Karpas-422 (cell line): ENCODE measurements at regions not wholly inside any gene's neighbourhood (a gene's known extent, or its start where the extent isn't known, plus 50 kb on each side); places are given as distances from the start of the nearest gene placed in this dataset.

Experiments used
- DNase-seq: peaks from one replicate; pipeline ENCODE4 v3.0.0-alpha.2; 2015
- H2AFZ ChIP-seq: fragments of 200-600 bp; sonication (generic); 2 replicates; pipeline ENCODE4 v1.6.1; 2014; ENCODE audit warnings: antibody characterized with exemption, low read length, mixed read lengths
- H3K27ac ChIP-seq: fragments of 200-600 bp; sonication (generic); 2 replicates; pipeline ENCODE4 v1.5.1; 2014; ENCODE audit warnings: mild to moderate bottlenecking, low read length, moderate library complexity
- H3K27me3 ChIP-seq: fragments of 200-600 bp; sonication (generic); 2 replicates; pipeline ENCODE4 v1.6.1; 2014; ENCODE audit warnings: low read length, mixed read lengths
- H3K36me3 ChIP-seq: fragments of 200-600 bp; sonication (generic); 2 replicates; pipeline ENCODE4 v1.6.1; 2014; ENCODE audit warnings: low read length, mixed read lengths; ENCODE audit not compliant: insufficient read depth
- H3K4me1 ChIP-seq: fragments of 200-600 bp; sonication (generic); 2 replicates; pipeline ENCODE4 v1.6.1; 2014; ENCODE audit warnings: mild to moderate bottlenecking, low read length, mixed read lengths
- H3K4me2 ChIP-seq: fragments of 200-600 bp; sonication (generic); 2 replicates; pipeline ENCODE4 v1.6.1; 2014; ENCODE audit warnings: low read length, low read depth, mild to moderate bottlenecking; ENCODE audit not compliant: poor library complexity, severe bottlenecking
- H3K4me3 ChIP-seq: fragments of 200-600 bp; sonication (generic); 2 replicates; pipeline ENCODE4 v1.5.1; 2014; ENCODE audit warnings: mild to moderate bottlenecking, antibody characterized with exemption, low read length, mixed read lengths
- H3K79me2 ChIP-seq: fragments of 200-600 bp; sonication (generic); 2 replicates; pipeline ENCODE4 v1.6.1; 2014; ENCODE audit warnings: mild to moderate bottlenecking, low read length, mixed read lengths
- H3K9ac ChIP-seq: fragments of 200-600 bp; sonication (generic); 2 replicates; pipeline ENCODE4 v1.6.0; 2014; ENCODE audit warnings: low read length
- H3K9me2 ChIP-seq: fragments of 200-600 bp; sonication (generic), shearing (Covaris generic); replicated peaks from 2 replicates; pipeline ENCODE4 v1.6.0; 2014; ENCODE audit warnings: mild to moderate bottlenecking, low read length, moderate library complexity; ENCODE audit not compliant: insufficient read depth
- H3K9me3 ChIP-seq: fragments of 300-700, 200-600 bp; sonication (generic); 2 replicates; pipeline ENCODE4 v1.6.1; 2014; ENCODE audit warnings: low read length, mixed read lengths
- H4K20me1 ChIP-seq: fragments of 200-600 bp; sonication (generic); 2 replicates; pipeline ENCODE4 v1.6.1; 2014; ENCODE audit warnings: mild to moderate bottlenecking, antibody characterized with exemption, low read length, low read depth; ENCODE audit not compliant: insufficient read depth

DNA sequence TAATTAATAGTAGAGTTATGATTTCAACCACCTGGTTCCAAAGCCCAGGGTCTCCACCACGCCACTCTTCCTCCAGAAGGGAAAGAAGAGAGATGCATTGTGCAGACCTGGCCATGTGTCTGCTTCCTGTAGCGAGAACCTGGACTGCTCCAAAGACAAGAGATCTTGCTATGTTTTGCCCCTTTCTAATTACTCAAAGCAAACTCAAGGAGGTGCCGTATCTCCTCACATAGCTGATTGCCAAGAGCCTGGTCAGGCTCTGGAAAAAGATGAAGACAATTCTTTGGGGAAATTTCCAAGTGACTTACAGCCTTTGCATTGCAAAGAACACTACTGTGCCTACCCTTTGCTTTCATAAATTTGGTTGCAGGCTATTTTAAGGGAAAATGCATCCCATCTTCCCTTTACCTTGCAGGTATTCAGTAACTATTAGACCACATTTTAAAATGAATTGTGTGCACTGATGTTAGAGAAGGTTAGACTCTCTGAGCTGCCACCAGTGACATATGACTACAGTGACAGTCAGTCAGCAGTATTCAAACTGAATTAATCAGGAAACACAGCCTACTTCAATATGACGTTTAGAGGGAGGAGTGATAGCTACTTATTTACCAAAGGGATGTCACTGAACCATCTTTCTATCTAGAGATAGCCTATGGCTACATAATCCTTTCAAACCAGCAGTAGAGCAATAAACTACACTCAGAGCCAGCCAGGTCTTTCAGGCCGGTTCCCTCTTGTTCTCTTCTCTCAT lies 842.1 kb upstream of the FANCL start:
- Histone ChIP-seq H3K9me2 (no peaks in the 10 kb centered on the region), H3K9ac (no peak overlapping the region), H3K36me3 (no peaks in the 10 kb centered on the region), H3K27me3 (no peaks in the 10 kb centered on the region), H3K4me3 (no peak overlapping the region), H3K4me2 (no peak overlapping the region), H3K9me3 (no peaks in the 10 kb centered on the region), H3K27ac (no peak overlapping the region), H3K4me1 (no peaks in the 10 kb centered on the region), H4K20me1 (no peaks in the 10 kb centered on the region), H3K79me2 (no peaks in the 10 kb centered on the region), H2AFZ (no peak overlapping the region)
- no peak for DNase-seq

GRCh38 chr2:59082657-59083056 lies 841.5 kb upstream of the FANCL start:
- Histone ChIP-seq H3K27ac (no peak overlapping the region), H4K20me1 (no peaks in the 10 kb centered on the region), H3K9ac (no peak overlapping the region), H2AFZ (no peak overlapping the region), H3K4me2 (no peak overlapping the region), H3K9me2 (no peaks in the 10 kb centered on the region), H3K27me3 (no peaks in the 10 kb centered on the region), H3K36me3 (no peaks in the 10 kb centered on the region), H3K4me3 (no peak overlapping the region), H3K4me1 (no peaks in the 10 kb centered on the region), H3K9me3 (no peaks in the 10 kb centered on the region), H3K79me2 (no peaks in the 10 kb centered on the region)
- no peak for DNase-seq

GRCh38 chr2:59080451-59081181 lies 839.5 kb upstream of the FANCL start:
- H3K79me2 ChIP-seq: no peaks in the 10 kb centered on the region
- H2AFZ ChIP-seq: no peak overlapping the region
- no peaks in the 10 kb centered on the region for H3K36me3 ChIP-seq
- no peak overlapping the region for H3K4me2 ChIP-seq
- H3K9ac ChIP-seq: no peak overlapping the region
- H3K4me1 ChIP-seq: no peaks in the 10 kb centered on the region
- no peaks in the 10 kb centered on the region for H4K20me1 ChIP-seq
- H3K27me3 ChIP-seq: no peaks in the 10 kb centered on the region
- H3K9me2 ChIP-seq: no peaks in the 10 kb centered on the region
- no peaks in the 10 kb centered on the region for H3K9me3 ChIP-seq
- DNase-seq: no peak
- no peak overlapping the region for H3K27ac ChIP-seq
- H3K4me3 ChIP-seq: no peak overlapping the region

DNA sequence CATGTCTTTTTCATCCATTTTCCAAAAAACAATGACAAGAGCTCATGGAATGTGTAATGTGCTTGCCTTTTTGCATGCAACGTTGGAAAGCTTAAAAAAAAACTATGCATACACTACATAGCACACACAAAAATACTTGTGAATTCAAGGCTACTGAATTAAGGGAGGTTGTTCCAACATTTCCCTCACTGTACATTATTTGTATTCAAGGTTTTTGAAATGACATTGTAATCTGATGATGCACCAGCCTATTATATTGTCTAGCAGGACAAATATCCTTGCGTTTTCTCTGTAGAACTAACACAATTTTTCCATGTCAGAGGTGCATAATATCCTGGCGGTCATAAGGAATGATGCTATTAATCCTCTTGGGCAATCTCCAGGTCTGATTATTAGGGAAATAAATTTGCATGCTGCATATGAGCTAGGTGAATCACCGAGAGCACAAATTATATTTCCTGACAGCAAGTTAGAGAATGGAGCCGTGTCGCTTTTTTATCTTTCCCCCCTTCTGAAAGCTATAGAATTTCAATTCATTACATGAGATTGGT lies 836.9 kb upstream of the FANCL start:
- Histone ChIP-seq H3K9me2 (no peaks in the 10 kb centered on the region), H3K9ac (no peak overlapping the region), H2AFZ (no peak overlapping the region), H4K20me1 (no peaks in the 10 kb centered on the region), H3K4me1 (no peaks in the 10 kb centered on the region), H3K27ac (no peak overlapping the region), H3K4me3 (no peak overlapping the region), H3K4me2 (no peak overlapping the region), H3K79me2 (no peaks in the 10 kb centered on the region), H3K36me3 (no peaks in the 10 kb centered on the region), H3K9me3 (no peaks in the 10 kb centered on the region), H3K27me3 (no peaks in the 10 kb centered on the region)
- DNase-seq: no peak

- no peaks in the 10 kb centered on the region for H3K79me2 ChIP-seq
- H3K4me1 ChIP-seq: no peaks in the 10 kb centered on the region
- H4K20me1 ChIP-seq: no peaks in the 10 kb centered on the region
- H3K9me2 ChIP-seq: no peaks in the 10 kb centered on the region
- H3K4me2 ChIP-seq: no peak overlapping the region
- no peaks in the 10 kb centered on the region for H3K36me3 ChIP-seq
- H3K9ac ChIP-seq: no peak overlapping the region
- no peak for DNase-seq
- H2AFZ ChIP-seq: no peak overlapping the region
- no peak overlapping the region for H3K27ac ChIP-seq
- no peaks in the 10 kb centered on the region for H3K27me3 ChIP-seq
- H3K9me3 ChIP-seq: no peaks in the 10 kb centered on the region
- no peak overlapping the region for H3K4me3 ChIP-seq
Measured at GRCh38 chr2:59077026-59077725, 836.1 kb upstream of the FANCL start.

- Histone ChIP-seq H3K9me3 (no peaks in the 10 kb centered on the region), H3K9ac (no peak overlapping the region)
Measured at GRCh38 chr2:59076079-59076619, 835.0 kb upstream of the FANCL start.

DNA sequence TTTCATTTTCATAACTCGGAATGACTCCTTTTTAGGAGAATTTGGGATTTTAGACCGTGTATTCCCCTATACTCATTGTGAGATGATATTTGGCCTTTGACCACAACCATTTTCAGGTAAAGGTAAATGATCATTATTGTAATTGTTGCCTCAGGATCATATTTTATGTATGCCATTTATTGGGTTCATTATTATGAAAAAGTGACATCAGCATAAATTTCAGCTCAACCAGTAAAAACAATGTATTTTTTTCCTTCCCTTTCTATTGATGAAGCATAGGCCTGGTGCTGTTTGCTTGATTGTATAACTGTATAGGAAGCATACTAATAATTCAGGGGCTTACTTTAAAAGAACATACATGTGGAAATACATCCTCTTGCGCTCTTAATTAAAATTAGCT lies 832.9 kb upstream of the FANCL start:
- H3K79me2 ChIP-seq: no peaks in the 10 kb centered on the region
- H3K4me1 ChIP-seq: no peaks in the 10 kb centered on the region
- DNase-seq: no peak
- H3K9ac ChIP-seq: no peak overlapping the region
- no peaks in the 10 kb centered on the region for H4K20me1 ChIP-seq
- no peak overlapping the region for H3K4me2 ChIP-seq
- no peaks in the 10 kb centered on the region for H3K36me3 ChIP-seq
- H3K27me3 ChIP-seq: no peaks in the 10 kb centered on the region
- no peak overlapping the region for H3K27ac ChIP-seq
- no peak overlapping the region for H2AFZ ChIP-seq
- no peaks in the 10 kb centered on the region for H3K9me2 ChIP-seq
- no peak overlapping the region for H3K4me3 ChIP-seq
- H3K9me3 ChIP-seq: no peaks in the 10 kb centered on the region

More at GRCh38 chr2:59076079-59076619, 835.0 kb upstream of the FANCL start:
- no peaks in the 10 kb centered on the region for H3K9me2 ChIP-seq
- H3K4me2 ChIP-seq: no peak overlapping the region
- H3K36me3 ChIP-seq: no peaks in the 10 kb centered on the region
- no peak overlapping the region for H3K4me3 ChIP-seq
- H3K4me1 ChIP-seq: no peaks in the 10 kb centered on the region
- no peak for DNase-seq
- no peak overlapping the region for H2AFZ ChIP-seq
- H3K27me3 ChIP-seq: no peaks in the 10 kb centered on the region
- H3K27ac ChIP-seq: no peak overlapping the region
- no peaks in the 10 kb centered on the region for H3K79me2 ChIP-seq
- H4K20me1 ChIP-seq: no peaks in the 10 kb centered on the region

- H2AFZ ChIP-seq: no peak overlapping the region
- H3K9me2 ChIP-seq: no peaks in the 10 kb centered on the region
- H4K20me1 ChIP-seq: no peaks in the 10 kb centered on the region
- no peaks in the 10 kb centered on the region for H3K79me2 ChIP-seq
- no peak overlapping the region for H3K9ac ChIP-seq
- no peak overlapping the region for H3K4me3 ChIP-seq
- H3K9me3 ChIP-seq: no peaks in the 10 kb centered on the region
- H3K27ac ChIP-seq: no peak overlapping the region
- no peaks in the 10 kb centered on the region for H3K27me3 ChIP-seq
- no peak overlapping the region for H3K4me2 ChIP-seq
- DNase-seq: no peak
- no peaks in the 10 kb centered on the region for H3K36me3 ChIP-seq
- H3K4me1 ChIP-seq: no peaks in the 10 kb centered on the region
Measured at GRCh38 chr2:59073286-59073685, 832.2 kb upstream of the FANCL start.
